ENCODE measurements at regions not wholly inside any gene's neighbourhood (a gene's known extent, or its start where the extent isn't known, plus 50 kb on each side); places are given as distances from the start of the nearest gene placed in this dataset.
"Not testable (repeated sequence)": the region's sequence is repeated elsewhere in the genome, so short reads cannot be mapped to it uniquely, and the experiment has no call there.

- H3K36me3 Mint-ChIP-seq: no peaks in the 10 kb centered on the region
- H3K27me3 Mint-ChIP-seq: no peaks in the 10 kb centered on the region
- H3K4me3 Mint-ChIP-seq: no peak overlapping the region
- DNase-seq (ENCODE audit: extremely low spot score, unreplicated experiment): no peak
- H3K9me3 Mint-ChIP-seq: no peaks in the 10 kb centered on the region
- TF ChIP-seq, protein P1, sequence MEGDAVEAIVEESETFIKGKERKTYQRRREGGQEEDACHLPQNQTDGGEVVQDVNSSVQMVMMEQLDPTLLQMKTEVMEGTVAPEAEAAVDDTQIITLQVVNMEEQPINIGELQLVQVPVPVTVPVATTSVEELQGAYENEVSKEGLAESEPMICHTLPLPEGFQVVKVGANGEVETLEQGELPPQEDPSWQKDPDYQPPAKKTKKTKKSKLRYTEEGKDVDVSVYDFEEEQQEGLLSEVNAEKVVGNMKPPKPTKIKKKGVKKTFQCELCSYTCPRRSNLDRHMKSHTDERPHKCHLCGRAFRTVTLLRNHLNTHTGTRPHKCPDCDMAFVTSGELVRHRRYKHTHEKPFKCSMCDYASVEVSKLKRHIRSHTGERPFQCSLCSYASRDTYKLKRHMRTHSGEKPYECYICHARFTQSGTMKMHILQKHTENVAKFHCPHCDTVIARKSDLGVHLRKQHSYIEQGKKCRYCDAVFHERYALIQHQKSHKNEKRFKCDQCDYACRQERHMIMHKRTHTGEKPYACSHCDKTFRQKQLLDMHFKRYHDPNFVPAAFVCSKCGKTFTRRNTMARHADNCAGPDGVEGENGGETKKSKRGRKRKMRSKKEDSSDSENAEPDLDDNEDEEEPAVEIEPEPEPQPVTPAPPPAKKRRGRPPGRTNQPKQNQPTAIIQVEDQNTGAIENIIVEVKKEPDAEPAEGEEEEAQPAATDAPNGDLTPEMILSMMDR (conservative IDR thresholded peaks at IDR 0.05): no peak
- H3K4me1 Mint-ChIP-seq (ENCODE audit: unreplicated experiment): no peaks in the 10 kb centered on the region
- H3K27ac Mint-ChIP-seq: no peak overlapping the region
Observed at GRCh38 chr4:106530821-106531220, 162.2 kb upstream of the GIMD1 start.

- no peaks in the 10 kb centered on the region for H3K4me1 Mint-ChIP-seq (ENCODE audit: unreplicated experiment)
Observed at GRCh38 chr4:106530024-106530361, 161.4 kb upstream of the GIMD1 start.

DNA sequence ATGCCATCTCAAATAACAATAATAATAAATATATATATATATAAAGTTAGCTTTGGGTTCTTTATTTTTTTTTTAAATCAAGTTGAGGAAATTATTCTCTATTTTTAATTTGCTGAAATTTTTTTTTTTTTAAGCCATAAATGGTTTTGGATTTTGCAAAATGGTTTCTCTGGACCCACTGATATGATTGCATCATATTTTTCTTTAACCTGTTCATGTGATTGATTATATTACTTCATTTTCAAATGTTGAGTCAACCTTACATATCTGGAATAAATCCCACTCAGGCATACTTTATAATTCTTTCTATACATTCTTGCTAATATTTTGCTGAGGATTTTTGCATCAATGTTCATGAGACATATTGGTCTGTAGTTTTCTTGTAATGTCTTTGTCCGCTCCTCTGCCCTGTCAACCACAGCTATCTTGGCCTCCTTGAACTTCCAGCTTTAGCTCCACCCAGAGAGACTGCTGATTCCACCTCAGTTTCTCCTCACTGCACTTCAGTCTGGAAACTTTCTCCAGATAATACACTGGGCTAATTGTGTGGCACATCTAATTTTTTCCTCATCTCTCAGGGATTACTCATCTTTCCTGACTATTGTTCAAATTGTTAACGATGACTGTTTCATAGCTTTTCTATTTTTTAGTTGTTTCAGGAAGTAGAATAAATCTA is 160.9 kb upstream of the GIMD1 start:
- Mint-ChIP-seq H3K36me3 (no peaks in the 10 kb centered on the region), H3K9me3 (no peaks in the 10 kb centered on the region), H3K4me1 (ENCODE audit: unreplicated experiment) (no peaks in the 10 kb centered on the region), H3K27me3 (no peaks in the 10 kb centered on the region), H3K27ac (no peak overlapping the region), H3K4me3 (no peak overlapping the region)
- no peak for DNase-seq (ENCODE audit: extremely low spot score, unreplicated experiment)
- TF ChIP-seq, protein P1 (conservative IDR thresholded peaks at IDR 0.05): no peak

More at GRCh38 chr4:106530024-106530361, 161.4 kb upstream of the GIMD1 start:
- Mint-ChIP-seq H3K27ac (no peak overlapping the region), H3K4me3 (no peak overlapping the region), H3K27me3 (no peaks in the 10 kb centered on the region), H3K9me3 (no peaks in the 10 kb centered on the region), H3K36me3 (no peaks in the 10 kb centered on the region)
- no peak for DNase-seq (ENCODE audit: extremely low spot score, unreplicated experiment)
- TF ChIP-seq, protein P1 (conservative IDR thresholded peaks at IDR 0.05): no peak

GRCh38 chr4:106527316-106527715 is 158.7 kb upstream of the GIMD1 start:
- H3K36me3 Mint-ChIP-seq: no peaks in the 10 kb centered on the region
- H3K27ac Mint-ChIP-seq: no peak overlapping the region
- no peaks in the 10 kb centered on the region for H3K27me3 Mint-ChIP-seq
- no peak overlapping the region for H3K4me3 Mint-ChIP-seq
- DNase-seq (ENCODE audit: extremely low spot score, unreplicated experiment): no peak
- TF ChIP-seq, protein P1 (conservative IDR thresholded peaks at IDR 0.05): no peak
- no peaks in the 10 kb centered on the region for H3K9me3 Mint-ChIP-seq
- H3K4me1 Mint-ChIP-seq (ENCODE audit: unreplicated experiment): no peaks in the 10 kb centered on the region

DNA sequence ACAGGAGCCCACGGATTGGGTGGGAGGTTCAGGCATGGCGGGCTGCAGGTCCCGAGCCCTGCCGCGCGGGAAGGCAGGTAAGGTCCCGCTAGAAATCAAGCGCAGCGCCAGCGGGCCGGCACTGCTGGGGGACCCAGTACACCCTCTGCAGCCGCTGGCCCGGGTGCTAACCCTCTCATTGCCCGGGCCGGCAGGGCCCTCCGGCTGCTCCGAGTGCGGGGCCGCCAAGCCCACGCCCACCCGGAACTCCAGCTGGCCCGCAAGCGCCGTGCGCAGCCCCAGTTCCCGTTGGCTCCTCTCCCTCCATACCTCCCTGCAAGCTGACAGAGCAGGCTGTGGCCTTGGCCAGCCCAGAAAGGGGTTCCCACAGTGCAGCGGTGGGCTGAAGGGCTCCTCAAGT is 156.8 kb upstream of the GIMD1 start:
- not testable (repeated sequence) for H3K36me3 Mint-ChIP-seq; H3K27me3 Mint-ChIP-seq; H3K27ac Mint-ChIP-seq; DNase-seq (ENCODE audit: extremely low spot score, unreplicated experiment); H3K4me1 Mint-ChIP-seq (ENCODE audit: unreplicated experiment); H3K4me3 Mint-ChIP-seq; H3K9me3 Mint-ChIP-seq

DNA sequence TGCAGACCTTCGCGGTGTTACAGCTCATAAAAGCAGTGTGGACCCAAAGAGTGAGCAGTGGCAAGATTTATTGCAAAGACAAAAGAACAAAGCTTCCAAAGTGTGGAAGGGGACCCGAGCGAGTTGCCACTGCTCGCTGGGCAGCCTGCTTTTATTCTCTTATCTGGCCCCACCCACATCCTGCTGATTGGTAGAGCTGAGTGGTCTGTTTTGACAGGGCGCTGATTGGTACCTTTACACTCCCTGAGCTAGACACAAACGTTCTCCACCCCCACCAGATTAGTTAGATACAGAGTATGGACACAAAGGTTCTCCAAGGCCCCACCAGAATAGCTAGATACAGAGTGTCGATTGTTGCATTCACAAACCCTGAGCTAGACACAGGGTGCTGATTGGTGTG is 156.2 kb upstream of the GIMD1 start:
- H3K27me3 Mint-ChIP-seq; H3K9me3 Mint-ChIP-seq; H3K4me1 Mint-ChIP-seq (ENCODE audit: unreplicated experiment); H3K27ac Mint-ChIP-seq; H3K4me3 Mint-ChIP-seq; DNase-seq (ENCODE audit: extremely low spot score, unreplicated experiment); H3K36me3 Mint-ChIP-seq: not testable (repeated sequence)

GRCh38 chr4:106522839-106523238 is 154.3 kb upstream of the GIMD1 start:
- Mint-ChIP-seq H3K36me3 (no peaks in the 10 kb centered on the region), H3K9me3 (no peaks in the 10 kb centered on the region), H3K4me1 (ENCODE audit: unreplicated experiment) (no peaks in the 10 kb centered on the region), H3K4me3 (no peak overlapping the region), H3K27me3 (no peaks in the 10 kb centered on the region), H3K27ac (no peak overlapping the region)
- TF ChIP-seq, protein P1 (conservative IDR thresholded peaks at IDR 0.05): peak; percentile 22
- DNase-seq (ENCODE audit: extremely low spot score, unreplicated experiment): no peak

All from type B pancreatic cell (in vitro differentiated cells).